Ishikawa (cell line): ENCODE measurements at regions not wholly inside any gene's neighbourhood (a gene's known extent, or its start where the extent isn't known, plus 50 kb on each side); places are given as distances from the start of the nearest gene placed in this dataset.

Source experiments
- CEBPB ChIP-seq: IDR thresholded peaks from 2 replicates; pipeline ENCODE4 v1.6.1; 2012
- CREB1 ChIP-seq: IDR thresholded peaks from 2 replicates; pipeline ENCODE4 v1.6.1; 2012; ENCODE audit warnings: low read depth
- EGR1 ChIP-seq: IDR thresholded peaks from 2 replicates; pipeline ENCODE4 v1.6.1; 2012
- EP300 ChIP-seq: IDR thresholded peaks from 2 replicates; pipeline ENCODE4 v1.6.1; 2012; ENCODE audit warnings: borderline replicate concordance
- FOXM1 ChIP-seq: IDR thresholded peaks from 2 replicates; pipeline ENCODE4 v1.6.1; 2012; ENCODE audit warnings: low read depth, borderline replicate concordance
- NFIC ChIP-seq: IDR thresholded peaks from 2 replicates; pipeline ENCODE4 v1.6.1; 2012
- RAD21 ChIP-seq: IDR thresholded peaks from 2 replicates; pipeline ENCODE4 v1.6.1; 2012; ENCODE audit warnings: low read depth
- TAF1 ChIP-seq: IDR thresholded peaks from 2 replicates; pipeline ENCODE4 v1.6.1; 2012; ENCODE audit warnings: low read depth, mild to moderate bottlenecking
- TCF12 ChIP-seq: IDR thresholded peaks from 2 replicates; pipeline ENCODE4 v1.6.1; 2012; ENCODE audit warnings: low read depth
- TEAD4 ChIP-seq: IDR thresholded peaks from 2 replicates; pipeline ENCODE4 v1.6.1; 2012
- YY1 ChIP-seq: IDR thresholded peaks from 2 replicates; pipeline ENCODE4 v1.6.1; 2012; ENCODE audit warnings: low read depth
- ZBTB7A ChIP-seq: IDR thresholded peaks from 2 replicates; pipeline ENCODE4 v1.6.1; 2012; ENCODE audit warnings: low read depth
- TF ChIP-seq, protein P1 (sequence below): IDR thresholded peaks from 2 replicates; pipeline ENCODE4 v1.6.1; 2012
- TF ChIP-seq, protein P2 (sequence below): IDR thresholded peaks from 2 replicates; pipeline ENCODE4 v1.6.1; 2012
- TF ChIP-seq, protein P3 (sequence below): IDR thresholded peaks from 2 replicates; pipeline ENCODE4 v1.6.1; 2012; ENCODE audit warnings: low read depth, mild to moderate bottlenecking

- TF ChIP-seq, protein P1, sequence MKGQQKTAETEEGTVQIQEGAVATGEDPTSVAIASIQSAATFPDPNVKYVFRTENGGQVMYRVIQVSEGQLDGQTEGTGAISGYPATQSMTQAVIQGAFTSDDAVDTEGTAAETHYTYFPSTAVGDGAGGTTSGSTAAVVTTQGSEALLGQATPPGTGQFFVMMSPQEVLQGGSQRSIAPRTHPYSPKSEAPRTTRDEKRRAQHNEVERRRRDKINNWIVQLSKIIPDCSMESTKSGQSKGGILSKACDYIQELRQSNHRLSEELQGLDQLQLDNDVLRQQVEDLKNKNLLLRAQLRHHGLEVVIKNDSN, result no peak
- no peak for TF ChIP-seq RAD21
- TF ChIP-seq TAF1, result no peak
- no peak for TF ChIP-seq CEBPB
- no peak for TF ChIP-seq EGR1
- TF ChIP-seq, protein P2, sequence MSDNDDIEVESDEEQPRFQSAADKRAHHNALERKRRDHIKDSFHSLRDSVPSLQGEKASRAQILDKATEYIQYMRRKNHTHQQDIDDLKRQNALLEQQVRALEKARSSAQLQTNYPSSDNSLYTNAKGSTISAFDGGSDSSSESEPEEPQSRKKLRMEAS, result no peak
- TF ChIP-seq EP300, result no peak
- no peak for TF ChIP-seq YY1
- no peak for TF ChIP-seq NFIC
- TF ChIP-seq, protein P3, sequence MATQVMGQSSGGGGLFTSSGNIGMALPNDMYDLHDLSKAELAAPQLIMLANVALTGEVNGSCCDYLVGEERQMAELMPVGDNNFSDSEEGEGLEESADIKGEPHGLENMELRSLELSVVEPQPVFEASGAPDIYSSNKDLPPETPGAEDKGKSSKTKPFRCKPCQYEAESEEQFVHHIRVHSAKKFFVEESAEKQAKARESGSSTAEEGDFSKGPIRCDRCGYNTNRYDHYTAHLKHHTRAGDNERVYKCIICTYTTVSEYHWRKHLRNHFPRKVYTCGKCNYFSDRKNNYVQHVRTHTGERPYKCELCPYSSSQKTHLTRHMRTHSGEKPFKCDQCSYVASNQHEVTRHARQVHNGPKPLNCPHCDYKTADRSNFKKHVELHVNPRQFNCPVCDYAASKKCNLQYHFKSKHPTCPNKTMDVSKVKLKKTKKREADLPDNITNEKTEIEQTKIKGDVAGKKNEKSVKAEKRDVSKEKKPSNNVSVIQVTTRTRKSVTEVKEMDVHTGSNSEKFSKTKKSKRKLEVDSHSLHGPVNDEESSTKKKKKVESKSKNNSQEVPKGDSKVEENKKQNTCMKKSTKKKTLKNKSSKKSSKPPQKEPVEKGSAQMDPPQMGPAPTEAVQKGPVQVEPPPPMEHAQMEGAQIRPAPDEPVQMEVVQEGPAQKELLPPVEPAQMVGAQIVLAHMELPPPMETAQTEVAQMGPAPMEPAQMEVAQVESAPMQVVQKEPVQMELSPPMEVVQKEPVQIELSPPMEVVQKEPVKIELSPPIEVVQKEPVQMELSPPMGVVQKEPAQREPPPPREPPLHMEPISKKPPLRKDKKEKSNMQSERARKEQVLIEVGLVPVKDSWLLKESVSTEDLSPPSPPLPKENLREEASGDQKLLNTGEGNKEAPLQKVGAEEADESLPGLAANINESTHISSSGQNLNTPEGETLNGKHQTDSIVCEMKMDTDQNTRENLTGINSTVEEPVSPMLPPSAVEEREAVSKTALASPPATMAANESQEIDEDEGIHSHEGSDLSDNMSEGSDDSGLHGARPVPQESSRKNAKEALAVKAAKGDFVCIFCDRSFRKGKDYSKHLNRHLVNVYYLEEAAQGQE, result no peak
- no peak for TF ChIP-seq TEAD4
- no peak for TF ChIP-seq CREB1
- no peak for TF ChIP-seq TCF12
- TF ChIP-seq FOXM1, result no peak
- TF ChIP-seq ZBTB7A, result no peak
Measured at GRCh38 chr19:23558541-23558940, 128.5 kb downstream of the ZNF675 start.

GRCh38 chr19:23557381-23557780 lies 129.6 kb downstream of the ZNF675 start:
- TF ChIP-seq FOXM1 (no peak), ZBTB7A (no peak), RAD21 (no peak), CREB1 (no peak), EGR1 (no peak), CEBPB (no peak), EP300 (no peak), YY1 (no peak), TCF12 (no peak), TAF1 (no peak), NFIC (no peak), TEAD4 (no peak)
- TF ChIP-seq, protein P1, result no peak
- TF ChIP-seq, protein P3, result no peak
- TF ChIP-seq, protein P2, result no peak

- peak; percentile 33; the same call in 1 of the 2 replicates for TF ChIP-seq FOXM1
- TF ChIP-seq EGR1, result no peak
- TF ChIP-seq NFIC, result peak; percentile 31; the same call in 1 of the 2 replicates
- peak; percentile 40; the same call in 1 of the 2 replicates for TF ChIP-seq TCF12
- TF ChIP-seq EP300, result peak; percentile 76
Measured at GRCh38 chr19:23554548-23554947, 132.5 kb downstream of the ZNF675 start.

DNA sequence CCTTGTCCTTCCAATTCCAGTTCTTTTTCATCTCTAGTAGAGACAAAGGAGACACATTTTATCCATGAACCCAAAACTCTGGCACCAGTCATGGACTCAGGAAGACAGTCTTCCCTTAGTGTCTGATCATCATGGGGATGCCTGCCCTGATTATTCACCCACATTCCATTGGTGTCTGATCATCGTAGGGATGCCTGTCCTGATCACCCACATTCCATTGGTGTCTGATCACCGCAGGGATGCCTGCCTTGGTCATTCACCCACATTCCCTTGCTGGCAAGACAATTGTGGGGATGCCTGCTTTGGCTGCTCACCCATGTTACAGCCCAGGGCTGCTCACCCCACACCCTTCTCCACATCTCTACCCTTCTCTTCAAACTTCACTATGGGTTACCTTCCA lies 136.9 kb downstream of the ZNF675 start:
- TF ChIP-seq EP300 (peak; percentile 65), TEAD4 (peak; percentile 72)

DNA sequence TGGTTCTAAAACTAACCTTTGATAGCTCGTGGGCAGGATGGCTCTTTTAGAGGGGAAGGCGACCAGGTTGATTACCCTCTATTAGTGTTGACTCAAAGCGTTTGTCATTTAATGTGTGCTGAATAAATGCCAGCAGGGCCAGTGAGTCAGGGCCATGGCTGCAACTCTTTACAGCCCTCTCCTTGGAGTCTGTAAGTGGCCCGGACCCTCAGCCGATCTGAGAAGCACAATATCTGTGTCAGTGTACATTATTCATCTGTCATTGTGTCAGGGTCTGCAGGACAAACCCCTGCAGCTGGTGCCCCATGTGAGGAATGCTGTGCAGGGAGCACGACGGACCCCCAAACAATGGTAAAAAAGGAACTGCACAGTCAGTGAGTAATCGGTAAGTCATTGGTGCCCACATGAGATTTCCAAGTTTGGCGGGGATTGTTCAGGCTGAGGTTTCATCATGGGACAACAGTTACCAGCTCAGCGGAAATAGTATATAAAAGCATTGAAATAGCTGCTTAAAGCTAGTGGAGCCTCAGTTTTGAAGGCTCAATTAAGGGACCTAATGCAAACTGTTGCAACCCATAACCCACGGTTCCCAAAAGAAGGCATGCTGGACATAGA lies 139.1 kb downstream of the ZNF675 start:
- no peak for TF ChIP-seq CEBPB
- no peak for TF ChIP-seq FOXM1
- TF ChIP-seq TCF12, result no peak
- TF ChIP-seq TAF1, result no peak
- TF ChIP-seq CREB1, result no peak
- TF ChIP-seq YY1, result no peak
- TF ChIP-seq, protein P3, result no peak
- TF ChIP-seq, protein P1, result no peak
- TF ChIP-seq TEAD4, result no peak
- TF ChIP-seq, protein P2, result no peak
